HCT116 (cell line): ENCODE measurements at regions not wholly inside any gene's neighbourhood (a gene's known extent, or its start where the extent isn't known, plus 50 kb on each side); places are given as distances from the start of the nearest gene placed in this dataset.

Experiments used
- ATAC-seq: fragments of 200-7000 bp; cut with Tn5 transposase; 2 replicates; pipeline ENCODE4 v1.9.1; 2020; ENCODE audit warnings: mild to moderate bottlenecking, moderate library complexity
- BruUV-seq: library from RNA; stranded (reverse); fragments of 400-500 nt; replicated peaks from 2 replicates; lab custom pipeline; 2021; lab: Mats Ljungman, UMichigan
- CTCF ChIA-PET: fragments of 300-600 bp; sonication (Branson Sonifier 250); formaldehyde crosslinking; loops from one replicate; lab custom pipeline; 2021; ENCODE audit warnings: antibody characterized with exemption; lab: Charles Lee
- POLR2A ChIA-PET: fragments of 300-600, 350-600 bp; sonication (Branson Sonifier 250); formaldehyde crosslinking; loops from one replicate; lab custom pipeline; 2021; ENCODE audit warnings: antibody characterized with exemption; lab: Charles Lee
- RAD21 ChIA-PET, 2 experiments: fragments of 300-600 bp; sonication (Branson Sonifier 250); formaldehyde crosslinking; loops; one replicate each; lab custom pipeline; 2023; ENCODE audit warnings: low total read pairs in 2 of 2; ENCODE audit not compliant: uncharacterized antibody in 2 of 2, unreplicated experiment in 2 of 2, low non-redundant PET in 1 of 2; lab: Charles Lee
- DNase-seq: peaks from one replicate; pipeline ENCODE4 v3.0.0-alpha.2; 2010; ENCODE audit warnings: low read depth, low spot score
- H2AFZ ChIP-seq: fragments of 200-600 bp; shearing (Covaris generic), sonication (generic); 2 replicates; pipeline ENCODE4 v1.6.1; 2017; ENCODE audit warnings: low read depth, mixed run types, mixed read lengths, antibody characterized with exemption, low read length; ENCODE audit not compliant: poor library complexity, severe bottlenecking
- H3K27ac ChIP-seq: 2 replicates; pipeline ENCODE4 v1.5.1; 2012; ENCODE audit warnings: low read depth, low read length
- H3K27me3 ChIP-seq: fragments of 200-600 bp; sonication (generic); 2 replicates; pipeline ENCODE4 v1.6.1; 2016; ENCODE audit warnings: mixed run types, low read length, mixed read lengths; ENCODE audit not compliant: insufficient read depth
- H3K36me3 ChIP-seq, 2 experiments: fragments of 200-500 bp in 1 of 2; fragments of 200-600 bp in 1 of 2; sonication (Bioruptor generic) in 1 of 2; sonication (generic) in 1 of 2; 2 replicates each; pipeline versions ENCODE4 v1.5.1 to v1.6.1; 2014 to 2016; ENCODE audit warnings: low read length in 2 of 2, inconsistent platforms in 1 of 2, mixed read lengths in 1 of 2, mixed run types in 1 of 2; ENCODE audit not compliant: insufficient read depth in 2 of 2, control insufficient read depth in 1 of 2
- H3K4me1 ChIP-seq, 2 experiments: fragments of 200-600 bp in 1 of 2; sonication (generic) in 1 of 2; 2 replicates each; pipeline versions ENCODE4 v1.5.1 to v1.6.1; 2012 to 2017; ENCODE audit warnings: low read length in 2 of 2, inconsistent platforms in 1 of 2, mild to moderate bottlenecking in 1 of 2, mixed read lengths in 1 of 2, mixed run types in 1 of 2, moderate library complexity in 1 of 2; ENCODE audit not compliant: insufficient read depth in 2 of 2, control insufficient read depth in 1 of 2
- H3K4me2 ChIP-seq: fragments of 200-600 bp; sonication (generic); 2 replicates; pipeline ENCODE4 v1.6.1; 2017; ENCODE audit warnings: mixed run types, low read length, mixed read lengths
- H3K4me3 ChIP-seq, 2 experiments: fragments of 200-600 bp in 1 of 2; sonication (generic) in 1 of 2; replicated peaks in 1 of 2; 2 replicates each; pipeline ENCODE4 v1.5.1; 2011 to 2016; ENCODE audit warnings: low read length in 2 of 2, control low read depth in 1 of 2, low read depth in 1 of 2, mild to moderate bottlenecking in 1 of 2, mixed read lengths in 1 of 2, mixed run types in 1 of 2
- H3K79me2 ChIP-seq: fragments of 200-600 bp; sonication (generic); 2 replicates; pipeline ENCODE4 v1.6.1; 2017; ENCODE audit warnings: mild to moderate bottlenecking, mixed run types, low read length, moderate library complexity, mixed read lengths; ENCODE audit not compliant: insufficient read depth
- H3K9ac ChIP-seq: fragments of 200-600 bp; sonication (generic); 2 replicates; pipeline ENCODE4 v1.6.1; 2016; ENCODE audit warnings: low read length, mixed read lengths
- H3K9me2 ChIP-seq: fragments of 200-600 bp; sonication (generic), shearing (Covaris generic); 2 replicates; pipeline ENCODE4 v1.6.1; 2017; ENCODE audit warnings: mixed run types, mild to moderate bottlenecking, moderate library complexity; ENCODE audit not compliant: insufficient read depth
- H3K9me3 ChIP-seq, 2 experiments: fragments of 200-500 bp in 1 of 2; fragments of 200-600 bp in 1 of 2; sonication (Bioruptor generic) in 1 of 2; sonication (generic) in 1 of 2; 2 replicates each; pipeline ENCODE4 v1.6.1; 2014 to 2017; ENCODE audit warnings: low read length in 2 of 2, mixed read lengths in 2 of 2, inconsistent platforms in 1 of 2, low read depth in 1 of 2, mild to moderate bottlenecking in 1 of 2, mixed run types in 1 of 2, moderate library complexity in 1 of 2; ENCODE audit not compliant: control insufficient read depth in 1 of 2, insufficient read depth in 1 of 2
- H4K20me1 ChIP-seq: fragments of 200-600 bp; sonication (generic), shearing (Covaris generic); 2 replicates; pipeline ENCODE4 v1.6.1; 2017; ENCODE audit warnings: mixed run types, mild to moderate bottlenecking, moderate library complexity; ENCODE audit not compliant: insufficient read depth
- CBX3 ChIP-seq: IDR thresholded peaks from 2 replicates; pipeline ENCODE4 v1.6.1; 2012; ENCODE audit warnings: low read depth
- CEBPB ChIP-seq: IDR thresholded peaks from 2 replicates; pipeline ENCODE4 v1.6.1; 2012; ENCODE audit warnings: low read depth
- CTCF ChIP-seq, 3 experiments: fragments of 200-600 bp in 1 of 3; sonication (generic) in 1 of 3; IDR thresholded peaks in 2 of 3; conservative IDR thresholded peaks in 1 of 3; 2 replicates each; pipeline ENCODE4 v1.5.1; 2012 to 2017; ENCODE audit warnings: low read depth in 2 of 3, low read length in 2 of 3, antibody characterized with exemption in 1 of 3, borderline replicate concordance in 1 of 3, control low read depth in 1 of 3, mild to moderate bottlenecking in 1 of 3, mixed read lengths in 1 of 3, mixed run types in 1 of 3, moderate library complexity in 1 of 3; ENCODE audit not compliant: insufficient read depth in 1 of 3
- EZH2 ChIP-seq: fragments of 200-600 bp; sonication (generic); IDR thresholded peaks from 2 replicates; pipeline ENCODE4 v1.6.1; 2017; ENCODE audit warnings: antibody characterized with exemption, mixed run types
- JUND ChIP-seq: IDR thresholded peaks from 2 replicates; pipeline ENCODE4 v1.6.1; 2012
- POLR2AphosphoS5 ChIP-seq: IDR thresholded peaks from 2 replicates; pipeline ENCODE4 v1.6.1; 2011; ENCODE audit warnings: mild to moderate bottlenecking, low read depth, low read length, moderate library complexity
- SIN3A ChIP-seq: IDR thresholded peaks from 2 replicates; pipeline ENCODE4 v1.6.1; 2012; ENCODE audit warnings: low read depth
- YY1 ChIP-seq: IDR thresholded peaks from 2 replicates; pipeline ENCODE4 v1.6.1; 2011; ENCODE audit warnings: low read length, low read depth, moderate library complexity, mild to moderate bottlenecking; ENCODE audit not compliant: insufficient replicate concordance; ENCODE audit errors: extremely low read depth
- ZBTB33 ChIP-seq: IDR thresholded peaks from 2 replicates; pipeline ENCODE4 v1.6.1; 2011; ENCODE audit warnings: mild to moderate bottlenecking, low read length, moderate library complexity; ENCODE audit not compliant: insufficient replicate concordance; ENCODE audit errors: extremely low read depth
- ZFX ChIP-seq: fragments of 450-650 bp; IDR thresholded peaks from 2 replicates; pipeline ENCODE4 v1.6.1; 2017
- ZNF274 ChIP-seq: fragments of 200-500 bp; sonication (Bioruptor generic); IDR thresholded peaks from 2 replicates; pipeline ENCODE4 v1.6.1; 2014; ENCODE audit warnings: mild to moderate bottlenecking, low read depth, low read length, inconsistent platforms
- intact Hi-C: fragments of 100-400 bp; cut with micrococcal nuclease; formaldehyde crosslinking; loops from 2 replicates; pipeline ENCODE4 v1.10.0; 2022

DNA sequence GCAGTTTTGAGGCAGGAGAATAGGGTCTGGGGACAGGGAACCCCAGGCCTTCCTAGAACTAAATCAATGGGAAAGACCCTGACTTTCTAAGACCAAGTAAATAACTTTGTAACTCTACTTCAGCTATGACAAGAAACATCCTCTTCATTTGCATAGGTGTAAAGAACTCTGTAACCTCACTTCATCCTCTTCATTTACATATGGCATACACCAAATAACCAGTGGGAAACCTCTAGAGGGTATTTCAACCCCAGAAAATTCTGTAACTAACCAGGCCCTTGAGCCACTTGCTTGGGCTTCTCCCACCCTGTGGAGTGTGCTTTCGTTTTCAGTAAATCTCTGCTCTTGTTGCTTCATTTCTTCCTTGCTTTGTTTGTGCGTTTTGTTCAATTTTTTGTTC lies 495.6 kb downstream of the SIPA1L2 start:
- no peak overlapping the region for H2AFZ ChIP-seq
- ChIA-PET RAD21 (no interaction called here), POLR2A (no interaction called here), CTCF (no interaction called here)
- intact Hi-C loops: no loop called here
- no TSS peak for BruUV-seq
- H3K9me2 ChIP-seq: no peaks in the 10 kb centered on the region
- no peaks in the 10 kb centered on the region for H3K27me3 ChIP-seq
- H3K9me3 ChIP-seq: no peaks in the 10 kb centered on the region
- H3K9ac ChIP-seq: no peak overlapping the region
- no peaks in the 10 kb centered on the region for H3K79me2 ChIP-seq
- H4K20me1 ChIP-seq: no peaks in the 10 kb centered on the region
- ATAC-seq (no peak), DNase-seq (no peak)
- no peak overlapping the region for H3K27ac ChIP-seq
- H3K36me3 ChIP-seq: no peaks in the 10 kb centered on the region
- no peak overlapping the region for H3K4me3 ChIP-seq
- no peaks in the 10 kb centered on the region for H3K4me1 ChIP-seq
- no peak for TF ChIP-seq POLR2AphosphoS5
- no peak for TF ChIP-seq ZFX
- no peak for TF ChIP-seq YY1
- no peak for TF ChIP-seq SIN3A
- TF ChIP-seq CBX3: no peak
- TF ChIP-seq CEBPB: no peak
- TF ChIP-seq ZNF274: no peak
- TF ChIP-seq EZH2: no peak
- TF ChIP-seq CTCF (IDR thresholded peaks at IDR 0.05 in 2 of 3, conservative IDR thresholded peaks at IDR 0.05 in 1 of 3; ENCODE audit: borderline replicate concordance in 1 of 3, insufficient read depth in 1 of 3, low read depth in 2 of 3, low read length in 2 of 3): no peak
- no peak for TF ChIP-seq JUND
- no peak overlapping the region for H3K4me2 ChIP-seq

DNA sequence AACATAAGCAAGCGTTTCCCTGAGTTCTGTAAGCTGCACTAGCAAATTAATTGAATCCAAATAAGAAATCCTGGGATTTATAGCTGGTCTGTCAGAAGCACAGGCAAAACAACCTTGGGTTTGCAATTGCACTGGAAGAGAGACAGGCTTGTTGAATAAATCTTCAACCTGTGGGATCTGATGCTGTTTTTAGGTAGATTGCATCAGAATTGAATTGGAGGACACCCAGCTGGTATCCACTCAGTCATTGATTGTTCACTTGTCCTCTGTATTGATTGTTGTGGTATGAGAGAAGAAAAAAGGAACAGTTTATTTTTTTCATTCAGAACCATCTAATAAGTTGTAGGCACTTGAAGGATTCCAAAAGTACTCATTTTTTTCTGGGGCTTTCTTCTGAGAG lies 497.4 kb downstream of the SIPA1L2 start:
- Histone ChIP-seq H3K4me1 (peaks cover 0 to under 1% of the 10 kb centered on the region in 2 experiments; a peak in 2 of 4 replicates), H3K9ac (no peak overlapping the region), H3K4me2 (no peak overlapping the region), H3K27me3 (no peaks in the 10 kb centered on the region), H3K9me2 (no peaks in the 10 kb centered on the region), H3K9me3 (no peaks in the 10 kb centered on the region), H3K79me2 (no peaks in the 10 kb centered on the region), H2AFZ (no peak overlapping the region), H4K20me1 (no peaks in the 10 kb centered on the region), H3K4me3 (no peak overlapping the region), H3K27ac (no peak overlapping the region), H3K36me3 (no peaks in the 10 kb centered on the region)
- no TSS peak for BruUV-seq
- RAD21 ChIA-PET: no interaction called here
- intact Hi-C loops: no loop called here
- DNase-seq (no peak), ATAC-seq (no peak)
- CTCF ChIA-PET: no interaction called here
- POLR2A ChIA-PET: no interaction called here
- TF ChIP-seq CTCF (IDR thresholded peaks at IDR 0.05 in 2 of 3, conservative IDR thresholded peaks at IDR 0.05 in 1 of 3; ENCODE audit: borderline replicate concordance in 1 of 3, insufficient read depth in 1 of 3, low read depth in 2 of 3, low read length in 2 of 3) (no peak), ZBTB33 (no peak), CEBPB (peak; percentile 14; the same call in 1 of the 2 replicates)
